Stimulated activated CD8-positive, alpha-beta memory T cell treated with anti-CD3 and anti-CD28 coated beads, Interleukin-2, amount 100 ng/mL, for 1 hour (primary cell): ENCODE measurements at regions not wholly inside any gene's neighbourhood (a gene's known extent, or its start where the extent isn't known, plus 50 kb on each side); places are given as distances from the start of the nearest gene placed in this dataset.

Experiments used
- DNase-seq, 2 donors: peaks; one replicate each; pipeline ENCODE4 v3.0.0-alpha.2; 2020; ENCODE audit warnings: low read depth in 2 of 2

GRCh38 chr21:17979763-17980162, 160.6 kb upstream of the C21orf91 start:
- DNase-seq = no peak

- no peak for DNase-seq
These were observed 159.7 kb upstream of the C21orf91 start for GRCh38 chr21:17978895-17979294.

GRCh38 chr21:17976691-17977090, 157.5 kb upstream of the C21orf91 start:
- no peak for DNase-seq

GRCh38 chr21:17976139-17976538, 157.0 kb upstream of the C21orf91 start:
- DNase-seq = no peak

GRCh38 chr21:17967319-17967718, 148.2 kb upstream of the C21orf91 start:
- no peak for DNase-seq

- DNase-seq = no peak
These were observed 145.6 kb upstream of the C21orf91 start for GRCh38 chr21:17964716-17965115.

- no peak for DNase-seq
These were observed 145.0 kb upstream of the C21orf91 start for GRCh38 chr21:17964199-17964598.

GRCh38 chr21:17950591-17950990, 131.4 kb upstream of the C21orf91 start:
- no peak for DNase-seq

- no peak for DNase-seq
These were observed 130.3 kb upstream of the C21orf91 start for GRCh38 chr21:17949421-17949820.

- no peak for DNase-seq
These were observed 128.4 kb upstream of the C21orf91 start for GRCh38 chr21:17947531-17947930.

- no peak for DNase-seq
These were observed 111.9 kb upstream of the C21orf91 start for GRCh38 chr21:17931080-17931479.

GRCh38 chr21:17930093-17930492, 110.9 kb upstream of the C21orf91 start:
- DNase-seq = no peak

GRCh38 chr21:17929510-17929909, 110.4 kb upstream of the C21orf91 start:
- DNase-seq = no peak

- no peak for DNase-seq
These were observed 106.7 kb upstream of the C21orf91 start for GRCh38 chr21:17925899-17926298.

GRCh38 chr21:17925000-17925610, 105.9 kb upstream of the C21orf91 start:
- DNase-seq = peak in 1 of 2 donors; percentile 14

GRCh38 chr21:17921579-17922530, 102.7 kb upstream of the C21orf91 start:
- DNase-seq = no peak

- no peak for DNase-seq
These were observed 96.8 kb upstream of the C21orf91 start for GRCh38 chr21:17915976-17916375.

- no peak for DNase-seq
These were observed 92.5 kb upstream of the C21orf91 start for GRCh38 chr21:17911628-17912027.

GRCh38 chr21:17903929-17904639, 84.9 kb upstream of the C21orf91 start:
- DNase-seq = no peak

GRCh38 chr21:17903029-17903806, 84.1 kb upstream of the C21orf91 start:
- DNase-seq = no peak

- DNase-seq = no peak
These were observed 82.4 kb upstream of the C21orf91 start for GRCh38 chr21:17901458-17902079.
